HL-60 (cell line): ENCODE measurements at regions not wholly inside any gene's neighbourhood (a gene's known extent, or its start where the extent isn't known, plus 50 kb on each side); places are given as distances from the start of the nearest gene placed in this dataset.

Experiments used
- DNase-seq, 2 experiments: peaks; one replicate each; pipeline ENCODE4 v3.0.0-alpha.2; 2010 to 2020; ENCODE audit warnings: low read depth in 1 of 2, low spot score in 1 of 2
- H3K27ac ChIP-seq: fragments of 250-450 bp; sonication (Bioruptor Pico); replicated peaks from 2 replicates; pipeline ENCODE4 v1.5.1; 2020; ENCODE audit warnings: mild to moderate bottlenecking, moderate library complexity
- H3K27me3 ChIP-seq: fragments of 250-450 bp; sonication (Bioruptor Pico); 2 replicates; pipeline ENCODE4 v1.5.1; 2021; ENCODE audit warnings: mild to moderate bottlenecking, moderate library complexity; ENCODE audit not compliant: insufficient read depth, poor library complexity, severe bottlenecking
- H3K4me3 ChIP-seq: replicated peaks from 2 replicates; pipeline ENCODE4 v1.5.1; 2011; ENCODE audit warnings: mild to moderate bottlenecking, control low read depth, low read length; ENCODE audit not compliant: insufficient read depth
- CTCF ChIP-seq: IDR thresholded peaks from one replicate; pipeline ENCODE4 v1.5.1; 2011; ENCODE audit warnings: low read length, control low read depth, inconsistent platforms; ENCODE audit not compliant: insufficient read depth
- GABPA ChIP-seq: IDR thresholded peaks from 2 replicates; pipeline ENCODE4 v1.6.1; 2012; ENCODE audit warnings: low read depth
- POLR2AphosphoS5 ChIP-seq: IDR thresholded peaks from 2 replicates; pipeline ENCODE4 v1.6.1; 2012; ENCODE audit warnings: low read depth
- REST ChIP-seq: IDR thresholded peaks from 2 replicates; pipeline ENCODE4 v1.6.1; 2012; ENCODE audit warnings: low read depth; ENCODE audit not compliant: insufficient replicate concordance
- SPI1 ChIP-seq: IDR thresholded peaks from 2 replicates; pipeline ENCODE4 v1.6.1; 2012; ENCODE audit warnings: low read depth, mild to moderate bottlenecking, borderline replicate concordance

GRCh38 chr21:16378525-16378924 lies 648.7 kb downstream of the USP25 start:
- DNase-seq = no peak
- no peak overlapping the region for H3K4me3 ChIP-seq
- no peak for TF ChIP-seq REST
- TF ChIP-seq SPI1 = no peak
- no peak for TF ChIP-seq CTCF
- no peak for TF ChIP-seq GABPA
- no peak for TF ChIP-seq POLR2AphosphoS5
- H3K27me3 ChIP-seq = no peaks in the 10 kb centered on the region
- no peak overlapping the region for H3K27ac ChIP-seq

- Histone ChIP-seq H3K4me3 (no peak overlapping the region), H3K27me3 (no peaks in the 10 kb centered on the region), H3K27ac (no peak overlapping the region)
- DNase-seq = no peak
- TF ChIP-seq REST = no peak
- no peak for TF ChIP-seq CTCF
Measured at GRCh38 chr21:16388291-16388690, 658.5 kb downstream of the USP25 start.

- TF ChIP-seq GABPA (no peak), POLR2AphosphoS5 (no peak), SPI1 (no peak), CTCF (no peak), REST (no peak)
- no peak overlapping the region for H3K27ac ChIP-seq
- DNase-seq = no peak
Measured at GRCh38 chr21:16388911-16389560, 659.3 kb downstream of the USP25 start.

More at GRCh38 chr21:16388911-16389560, 659.3 kb downstream of the USP25 start:
- no peaks in the 10 kb centered on the region for H3K27me3 ChIP-seq
- no peak overlapping the region for H3K4me3 ChIP-seq
